GM10248 (cell line): ENCODE measurements at regions not wholly inside any gene's neighbourhood (a gene's known extent, or its start where the extent isn't known, plus 50 kb on each side); places are given as distances from the start of the nearest gene placed in this dataset.

Source experiments
- CTCF ChIA-PET: fragments of 300-600 bp; sonication (Branson Sonifier 250); formaldehyde crosslinking; extraction: SDS; loops from one replicate; lab custom pipeline; 2021; ENCODE audit warnings: antibody characterized with exemption; lab: Yijun Ruan, JAX
- POLR2A ChIA-PET: fragments of 350-650 bp; sonication (Branson Sonifier 250); formaldehyde crosslinking; extraction: SDS; loops from one replicate; lab custom pipeline; 2020; ENCODE audit warnings: antibody characterized with exemption; lab: Yijun Ruan, JAX
- DNase-seq: peaks from one replicate; pipeline ENCODE4 v3.0.0; 2012; ENCODE audit errors: extremely low spot score
- TF ChIP-seq, protein P1 (sequence below): IDR thresholded peaks from 2 replicates; pipeline ENCODE4 v1.5.1; 2012; ENCODE audit warnings: mild to moderate bottlenecking, low read depth; ENCODE audit errors: extremely low read depth, missing control alignments, control extremely low read depth

DNA sequence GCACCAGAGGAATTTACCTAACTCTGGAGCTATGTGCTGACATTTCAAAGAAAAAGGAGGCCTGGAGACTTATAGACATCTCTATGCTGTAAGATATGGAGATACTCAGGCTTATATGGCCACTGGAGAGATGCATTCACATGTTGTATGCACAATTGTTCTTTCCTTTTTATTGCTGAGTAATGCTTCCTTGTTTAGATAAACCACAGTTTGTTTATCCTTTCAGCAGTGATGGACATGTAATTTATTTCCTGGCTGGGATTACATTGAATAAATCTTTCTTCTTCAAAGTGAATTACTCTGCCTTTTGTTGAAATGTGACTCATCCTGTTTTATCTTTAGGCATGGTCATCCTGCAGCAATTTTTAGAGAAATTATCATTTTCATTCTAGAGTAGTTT, 716.7 kb upstream of the GCFC2 start:
- no peak for DNase-seq
- TF ChIP-seq, protein P1, sequence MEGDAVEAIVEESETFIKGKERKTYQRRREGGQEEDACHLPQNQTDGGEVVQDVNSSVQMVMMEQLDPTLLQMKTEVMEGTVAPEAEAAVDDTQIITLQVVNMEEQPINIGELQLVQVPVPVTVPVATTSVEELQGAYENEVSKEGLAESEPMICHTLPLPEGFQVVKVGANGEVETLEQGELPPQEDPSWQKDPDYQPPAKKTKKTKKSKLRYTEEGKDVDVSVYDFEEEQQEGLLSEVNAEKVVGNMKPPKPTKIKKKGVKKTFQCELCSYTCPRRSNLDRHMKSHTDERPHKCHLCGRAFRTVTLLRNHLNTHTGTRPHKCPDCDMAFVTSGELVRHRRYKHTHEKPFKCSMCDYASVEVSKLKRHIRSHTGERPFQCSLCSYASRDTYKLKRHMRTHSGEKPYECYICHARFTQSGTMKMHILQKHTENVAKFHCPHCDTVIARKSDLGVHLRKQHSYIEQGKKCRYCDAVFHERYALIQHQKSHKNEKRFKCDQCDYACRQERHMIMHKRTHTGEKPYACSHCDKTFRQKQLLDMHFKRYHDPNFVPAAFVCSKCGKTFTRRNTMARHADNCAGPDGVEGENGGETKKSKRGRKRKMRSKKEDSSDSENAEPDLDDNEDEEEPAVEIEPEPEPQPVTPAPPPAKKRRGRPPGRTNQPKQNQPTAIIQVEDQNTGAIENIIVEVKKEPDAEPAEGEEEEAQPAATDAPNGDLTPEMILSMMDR = no peak
- CTCF ChIA-PET = no interaction called here
- POLR2A ChIA-PET = no interaction called here

DNA sequence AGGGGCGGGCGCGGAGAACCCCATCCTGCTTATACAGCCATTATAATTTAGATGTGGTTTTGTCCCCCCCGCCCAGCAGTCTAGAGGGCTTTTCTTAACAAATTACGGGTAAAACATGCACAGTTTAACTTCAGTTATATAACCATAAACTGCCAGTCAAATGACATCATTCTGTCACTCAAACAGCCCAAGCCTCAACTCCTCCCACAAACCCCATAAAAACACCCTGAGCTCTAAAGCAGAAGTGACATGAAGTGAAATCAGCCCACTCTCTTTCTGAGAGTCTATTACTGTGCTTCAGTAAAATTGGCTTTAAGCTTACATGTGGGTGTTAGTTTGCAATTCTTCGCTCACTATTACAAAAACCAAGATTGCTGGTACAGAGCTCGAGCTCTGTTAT, 705.1 kb upstream of the GCFC2 start:
- ChIA-PET POLR2A (no interaction called here), CTCF (no interaction called here)
- peak; percentile 16 for DNase-seq
- TF ChIP-seq, protein P1 = no peak

DNA sequence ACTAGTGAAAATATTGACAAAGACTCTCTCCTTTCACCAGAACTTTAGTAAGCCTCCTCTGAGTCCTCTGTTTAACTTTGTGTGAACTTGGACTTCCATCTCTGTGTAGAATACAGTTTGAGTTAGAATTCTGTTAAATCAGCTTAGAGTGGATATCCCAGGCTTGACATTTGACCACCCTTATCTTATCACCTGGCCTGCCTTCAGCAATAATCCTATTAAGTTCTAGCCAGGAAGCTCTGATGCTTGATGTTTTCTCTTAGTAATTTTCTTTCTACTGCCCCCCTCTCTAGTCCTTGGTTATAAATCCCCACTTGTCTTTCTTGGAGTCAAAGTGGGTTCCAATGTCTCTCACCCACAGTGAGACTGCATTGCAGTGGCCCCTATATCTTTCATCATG, 702.7 kb upstream of the GCFC2 start:
- TF ChIP-seq, protein P1 = no peak
- no peak for DNase-seq
- POLR2A ChIA-PET = no interaction called here
- CTCF ChIA-PET = no interaction called here

DNA sequence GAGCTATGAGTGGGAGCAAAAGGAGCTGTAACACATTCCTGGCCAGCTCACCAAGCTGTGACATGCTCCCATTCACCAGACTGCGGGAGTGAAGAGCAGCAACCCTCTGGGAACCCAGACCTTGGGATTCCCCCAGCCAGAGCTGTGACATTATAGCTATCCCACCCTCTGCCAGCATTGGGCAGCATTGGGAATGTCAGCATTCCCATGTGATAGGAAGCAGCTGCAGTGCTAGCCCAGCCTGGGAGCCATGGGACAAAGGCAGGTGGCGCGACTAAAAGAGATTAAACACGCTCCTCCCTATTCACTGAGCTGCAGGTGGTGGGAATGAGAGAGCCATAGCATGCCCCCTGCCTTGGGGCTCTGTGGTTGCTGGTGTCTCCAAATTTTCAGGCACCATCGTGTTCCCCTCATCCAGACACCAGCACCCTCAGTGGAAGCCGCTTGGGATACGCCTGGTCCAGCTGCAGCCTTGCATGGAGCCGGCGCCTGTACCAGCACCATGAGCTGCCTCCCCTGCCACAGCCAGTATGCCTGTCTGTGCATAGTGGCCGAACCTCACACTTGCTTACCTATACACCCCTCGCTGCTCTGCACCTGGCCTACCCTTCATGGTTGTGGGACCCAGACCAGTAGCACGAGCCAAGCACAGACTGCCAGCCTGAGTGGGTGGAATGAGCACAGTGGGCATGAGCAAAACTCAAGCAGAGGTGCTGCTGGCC, 695.6 kb upstream of the GCFC2 start:
- no peak for DNase-seq
- ChIA-PET CTCF (no interaction called here), POLR2A (no interaction called here)
- TF ChIP-seq, protein P1 = no peak

DNA sequence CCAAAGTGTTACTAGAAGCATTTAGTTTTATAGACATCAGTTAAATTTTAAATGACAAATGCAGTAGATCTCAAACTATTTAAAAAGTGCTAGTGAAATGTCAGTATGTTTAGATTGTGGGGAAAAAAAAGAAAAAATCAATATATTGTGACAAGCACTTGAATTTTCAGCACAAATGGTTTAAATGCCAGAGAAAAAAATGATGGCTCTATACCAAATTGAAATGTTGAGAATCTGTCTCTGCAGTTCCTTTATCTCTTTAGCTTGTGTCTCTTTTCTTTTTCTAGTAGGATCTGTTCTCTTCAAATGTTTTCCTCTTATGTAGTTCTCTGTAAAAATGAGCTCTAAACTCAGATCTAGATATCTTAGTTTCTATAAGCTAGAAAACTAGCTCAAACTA, 682.6 kb upstream of the GCFC2 start:
- TF ChIP-seq, protein P1 = no peak
- CTCF ChIA-PET = interaction anchor here (1.1 kb wide), 1 partner anchor 14 kb away, joined by 3 read pairs; no protein-coding TSS in a partner anchor
- POLR2A ChIA-PET = no interaction called here

DNA sequence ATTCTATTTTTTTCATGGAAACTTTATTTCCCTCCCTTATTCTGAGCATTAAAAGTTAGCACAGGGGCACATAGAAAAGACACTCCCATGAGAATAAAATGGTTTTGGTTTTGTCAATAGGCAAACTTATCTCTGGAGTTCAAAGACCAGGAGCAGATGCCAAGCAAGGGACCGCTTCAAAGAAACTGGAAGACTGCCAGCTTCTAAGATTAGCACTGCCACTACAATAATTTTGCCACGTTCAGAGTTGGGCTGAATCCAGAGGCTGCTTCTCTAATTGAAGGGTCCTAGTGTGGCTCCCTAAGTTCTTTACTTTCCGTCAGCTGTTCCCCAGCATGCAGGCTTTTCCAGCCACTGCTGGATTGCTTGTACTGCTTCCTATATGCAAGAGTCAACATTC, 681.0 kb upstream of the GCFC2 start:
- ChIA-PET CTCF (interaction anchor here (1.6 kb wide), 1 partner anchor 39 kb away, joined by 3 read pairs; no protein-coding TSS in a partner anchor), POLR2A (no interaction called here)
- TF ChIP-seq, protein P1 = no peak
- DNase-seq = no peak

More for the DNA sequence above, 682.6 kb upstream of the GCFC2 start:
- no peak for DNase-seq
